NT2/D1 (cell line): ENCODE measurements at regions not wholly inside any gene's neighbourhood (a gene's known extent, or its start where the extent isn't known, plus 50 kb on each side); places are given as distances from the start of the nearest gene placed in this dataset.

Experiments
- SUZ12 ChIP-seq: IDR thresholded peaks from 2 replicates; pipeline ENCODE4 v1.6.1; 2011; ENCODE audit not compliant: insufficient read length, insufficient read depth; ENCODE audit errors: extremely low read depth
- YY1 ChIP-seq: IDR thresholded peaks from 2 replicates; pipeline ENCODE4 v1.6.1; 2011; ENCODE audit not compliant: insufficient read length, insufficient read depth
- ZNF274 ChIP-seq: IDR thresholded peaks from 2 replicates; pipeline ENCODE4 v1.6.1; 2011; ENCODE audit warnings: mild to moderate bottlenecking, low read depth, low read length

- no peak for TF ChIP-seq YY1
- no peak for TF ChIP-seq ZNF274
- no peak for TF ChIP-seq SUZ12
Measured at GRCh38 chr11:93034031-93034722, 64.7 kb downstream of the MTNR1B start.
